ENCODE measurements at regions not wholly inside any gene's neighbourhood (a gene's known extent, or its start where the extent isn't known, plus 50 kb on each side); places are given as distances from the start of the nearest gene placed in this dataset.
"Not testable (repeated sequence)": the region's sequence is repeated elsewhere in the genome, so short reads cannot be mapped to it uniquely, and the experiment has no call there.

DNA sequence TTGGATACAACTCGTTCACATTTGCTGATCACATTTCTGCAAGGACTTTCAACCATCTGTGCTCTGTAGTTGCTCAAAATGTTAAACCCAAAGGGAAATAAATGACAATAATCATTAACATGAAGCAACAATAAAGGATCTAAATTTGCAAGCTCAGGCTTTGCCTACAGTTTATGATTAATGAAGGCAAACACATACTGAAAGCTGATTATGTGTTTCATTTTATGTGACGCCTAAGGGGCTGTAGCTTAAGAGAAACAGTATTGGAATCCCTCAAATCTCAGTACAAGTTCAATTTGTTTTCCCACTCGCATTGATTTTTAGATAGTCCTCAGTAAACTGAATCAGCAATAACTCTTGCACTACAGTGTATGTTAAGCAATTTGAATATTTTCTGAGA lies 160.3 kb upstream of the FSIP2 start:
- no peaks in the 10 kb centered on the region for H3K27me3 ChIP-seq
- intact Hi-C loops (cut with DNase I), result no loop called here
- no peak for ATAC-seq
- no peak for TF ChIP-seq CTCF (IDR thresholded peaks at IDR 0.05)
- no peaks in the 10 kb centered on the region for H3K36me3 ChIP-seq
- H3K4me1 ChIP-seq, result peaks cover 0 to 3% of the 10 kb centered on the region in 2 donors
- no peak overlapping the region for H3K4me3 ChIP-seq
- H3K27ac ChIP-seq, result no peak overlapping the region
- DNase-seq, result no peak
- H3K9me3 ChIP-seq, result peaks cover 0 to 10% of the 10 kb centered on the region in 2 donors

GRCh38 chr2:185583058-185583816 lies 155.4 kb upstream of the FSIP2 start:
- Histone ChIP-seq H3K27me3 (no peaks in the 10 kb centered on the region), H3K27ac (no peak overlapping the region), H3K4me3 (no peak overlapping the region), H3K9me3 (peaks cover 0 to 26% of the 10 kb centered on the region in 2 donors), H3K36me3 (no peaks in the 10 kb centered on the region), H3K4me1 (peaks cover 0 to 3% of the 10 kb centered on the region in 2 donors)
- ATAC-seq, result peak; percentile 84
- no peak for TF ChIP-seq CTCF (IDR thresholded peaks at IDR 0.05)
- intact Hi-C loops (cut with DNase I), result no loop called here
- DNase-seq, result peak in 1 of 4 donors; percentile 43

DNA sequence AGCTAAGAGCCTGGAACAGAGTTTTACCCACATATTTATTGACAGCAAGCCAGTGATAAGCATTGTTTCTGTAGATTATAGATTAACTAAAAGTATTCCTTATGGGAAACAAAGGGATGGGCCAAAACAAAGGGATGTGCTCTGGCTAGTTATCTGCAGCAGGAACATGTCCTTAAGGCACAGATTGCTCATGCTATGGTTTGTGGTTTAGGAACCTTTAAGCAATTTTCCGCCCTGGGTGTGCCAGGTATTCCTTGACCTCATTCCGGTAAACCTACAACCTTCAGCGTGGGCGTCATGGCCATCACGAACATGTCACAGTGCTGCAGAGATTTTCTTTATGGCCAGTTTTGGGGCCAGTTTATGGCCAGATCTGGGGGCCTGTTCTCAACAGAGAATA lies 153.4 kb upstream of the FSIP2 start:
- intact Hi-C loops (cut with DNase I); H3K4me3 ChIP-seq; ATAC-seq; H3K36me3 ChIP-seq; H3K27ac ChIP-seq; DNase-seq; H3K27me3 ChIP-seq; H3K4me1 ChIP-seq: not testable (repeated sequence)
- H3K9me3 ChIP-seq, result peaks cover 0 to 26% of the 10 kb centered on the region in 2 donors

DNA sequence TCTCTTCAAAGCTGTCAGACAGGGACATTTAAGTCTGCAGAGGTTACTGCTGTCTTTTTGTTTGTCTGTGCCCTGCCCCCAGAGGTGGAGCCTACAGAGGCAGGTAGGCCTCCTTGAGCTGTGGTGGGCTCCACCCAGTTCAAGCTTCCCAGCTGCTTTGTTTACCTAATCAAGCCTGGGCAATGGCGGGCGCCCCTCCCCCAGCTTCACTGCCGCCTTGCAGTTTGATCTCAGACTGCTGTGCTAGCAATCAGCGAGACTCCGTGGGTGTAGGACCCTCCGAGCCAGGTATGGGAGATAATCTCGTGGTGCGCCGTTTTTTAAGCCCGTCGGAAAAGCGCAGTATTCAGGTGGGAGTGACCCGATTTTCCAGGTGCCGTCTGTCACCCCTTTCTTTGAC lies 147.3 kb upstream of the FSIP2 start:
- H3K4me1 ChIP-seq; H3K4me3 ChIP-seq; intact Hi-C loops (cut with DNase I); DNase-seq; H3K27me3 ChIP-seq; H3K36me3 ChIP-seq; H3K27ac ChIP-seq; ATAC-seq: not testable (repeated sequence)
- peaks cover 0 to 14% of the 10 kb centered on the region in 2 donors for H3K9me3 ChIP-seq

- no peaks in the 10 kb centered on the region for H3K4me1 ChIP-seq
- H3K36me3 ChIP-seq, result no peaks in the 10 kb centered on the region
- no peaks in the 10 kb centered on the region for H3K9me3 ChIP-seq
- DNase-seq (no peak), ATAC-seq (no peak)
- intact Hi-C loops (cut with DNase I), result no loop called here
- H3K27me3 ChIP-seq, result no peaks in the 10 kb centered on the region
- TF ChIP-seq CTCF (IDR thresholded peaks at IDR 0.05), result no peak
- no peak overlapping the region for H3K4me3 ChIP-seq
- H3K27ac ChIP-seq, result no peak overlapping the region
Observed at GRCh38 chr2:185607945-185608344, 130.7 kb upstream of the FSIP2 start.

GRCh38 chr2:185608799-185609198 lies 129.8 kb upstream of the FSIP2 start:
- DNase-seq (peak in 1 of 4 donors; percentile 10), ATAC-seq (no peak)
- no peaks in the 10 kb centered on the region for H3K4me1 ChIP-seq
- TF ChIP-seq CTCF (IDR thresholded peaks at IDR 0.05), result no peak
- H3K4me3 ChIP-seq, result no peak overlapping the region
- intact Hi-C loops (cut with DNase I), result no loop called here
- H3K27me3 ChIP-seq, result no peaks in the 10 kb centered on the region
- no peaks in the 10 kb centered on the region for H3K36me3 ChIP-seq
- H3K27ac ChIP-seq, result no peak overlapping the region
- no peaks in the 10 kb centered on the region for H3K9me3 ChIP-seq

Measured in left lung (tissue), 4 donors.